ENCODE measurements at regions not wholly inside any gene's neighbourhood (a gene's known extent, or its start where the extent isn't known, plus 50 kb on each side); places are given as distances from the start of the nearest gene placed in this dataset.

DNA sequence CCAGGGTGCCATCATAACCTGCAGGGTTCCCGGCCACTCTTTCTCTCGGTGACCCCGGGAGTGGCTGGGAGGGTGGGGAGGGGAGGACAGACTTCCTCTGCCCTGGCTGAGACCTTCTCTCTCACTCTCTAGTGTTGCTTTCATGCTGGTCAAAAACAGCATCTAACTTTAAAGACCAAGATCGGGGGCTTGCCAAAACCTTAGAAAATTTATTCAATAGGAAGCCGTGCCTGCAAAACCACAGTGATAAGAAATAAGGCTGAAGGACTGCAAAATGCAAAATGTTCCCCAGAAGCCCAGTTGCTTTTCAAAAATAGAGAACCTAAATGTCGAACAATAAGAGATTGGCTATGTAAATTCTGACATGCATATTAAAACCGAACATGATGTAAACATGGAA lies 344.0 kb downstream of the FOXL1 start (continued):
- TF ChIP-seq, protein P1, sequence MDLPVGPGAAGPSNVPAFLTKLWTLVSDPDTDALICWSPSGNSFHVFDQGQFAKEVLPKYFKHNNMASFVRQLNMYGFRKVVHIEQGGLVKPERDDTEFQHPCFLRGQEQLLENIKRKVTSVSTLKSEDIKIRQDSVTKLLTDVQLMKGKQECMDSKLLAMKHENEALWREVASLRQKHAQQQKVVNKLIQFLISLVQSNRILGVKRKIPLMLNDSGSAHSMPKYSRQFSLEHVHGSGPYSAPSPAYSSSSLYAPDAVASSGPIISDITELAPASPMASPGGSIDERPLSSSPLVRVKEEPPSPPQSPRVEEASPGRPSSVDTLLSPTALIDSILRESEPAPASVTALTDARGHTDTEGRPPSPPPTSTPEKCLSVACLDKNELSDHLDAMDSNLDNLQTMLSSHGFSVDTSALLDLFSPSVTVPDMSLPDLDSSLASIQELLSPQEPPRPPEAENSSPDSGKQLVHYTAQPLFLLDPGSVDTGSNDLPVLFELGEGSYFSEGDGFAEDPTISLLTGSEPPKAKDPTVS (IDR thresholded peaks at IDR 0.05; ENCODE audit: low read depth, low read length): no peak

DNA sequence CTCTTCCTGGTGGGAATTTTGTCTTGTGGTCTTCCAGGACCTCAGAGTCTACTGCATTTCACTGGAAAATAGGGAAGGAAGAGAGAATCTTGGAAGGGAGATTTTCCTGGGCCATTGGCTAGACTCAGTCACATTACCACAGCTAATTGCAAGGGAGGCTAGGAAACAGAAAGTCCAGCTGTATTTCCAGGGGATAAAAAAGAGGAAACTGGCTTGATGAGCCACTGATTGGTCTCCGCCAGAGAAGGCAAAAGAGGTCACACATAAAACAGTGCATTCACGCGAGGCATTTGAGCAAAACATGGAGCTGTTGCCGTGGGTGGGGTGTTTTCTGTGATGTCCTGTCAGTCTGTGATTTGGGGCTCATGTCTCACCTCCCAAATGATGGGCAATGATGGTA lies 345.3 kb downstream of the FOXL1 start:
- H3K36me3 ChIP-seq (ENCODE audit: control insufficient read depth in 2 of 2, insufficient read depth in 2 of 2, low read length in 1 of 2): no peaks in the 10 kb centered on the region
- H3K9me3 ChIP-seq (replicated peaks; ENCODE audit: control insufficient read depth, insufficient read depth, low read length): no peaks in the 10 kb centered on the region; the same call in 2 of the 3 replicates
- no peak overlapping the region for H3K27ac ChIP-seq (ENCODE audit: control insufficient read depth, insufficient read depth)
- H2AFZ ChIP-seq (ENCODE audit: control insufficient read depth, low read depth, low read length): no peak overlapping the region
- DNase-seq (ENCODE audit: low read depth, low spot score): no peak
- BruUV-seq (replicated peaks): no TSS peak
- ChIA-PET POLR2A (no interaction called here), SMC1A (ENCODE audit: uncharacterized antibody, unreplicated experiment) (no interaction called here), CTCF (interaction anchor here (0.6 to 1.0 kb wide), 2 partner anchors 37 to 614 kb away, joined by 3 to 4 read pairs; no protein-coding TSS in a partner anchor), RAD21 (ENCODE audit: unreplicated experiment) (no interaction called here)
- no peaks in the 10 kb centered on the region for H3K79me2 ChIP-seq (ENCODE audit: control insufficient read depth, insufficient read depth, low read length)
- TF ChIP-seq NR2F1 (conservative IDR thresholded peaks at IDR 0.05): no peak
- no peak for TF ChIP-seq POLR2AphosphoS5 (IDR thresholded peaks at IDR 0.05; ENCODE audit: low read length)
- H3K4me2 ChIP-seq (ENCODE audit: control insufficient read depth, insufficient read depth): no peak overlapping the region
- H4K20me1 ChIP-seq (ENCODE audit: control insufficient read depth, insufficient read depth): no peaks in the 10 kb centered on the region
- no peaks in the 10 kb centered on the region for H3K4me1 ChIP-seq (ENCODE audit: control insufficient read depth, insufficient read depth, low read length)
- no peak overlapping the region for H3K9ac ChIP-seq (ENCODE audit: control insufficient read depth, insufficient read depth, low read length)
- WGBS (ENCODE audit: insufficient coverage, insufficient replicate concordance, low lambda C conversion rate, missing lambda C conversion rate): 62% methylated on average over 4 of the region's 4 CpGs
- no peak for FAIRE-seq
- H3K4me3 ChIP-seq: no peak overlapping the region
- peaks cover 0 to 3% of the 10 kb centered on the region in 2 experiments; a peak in 1 of 4 replicates for H3K27me3 ChIP-seq (replicated peaks in 1 of 2; ENCODE audit: control insufficient read depth in 2 of 2, insufficient read depth in 2 of 2, low read length in 1 of 2)
- intact Hi-C loops (cut with micrococcal nuclease; ENCODE audit: unreplicated experiment) (no loop called here), in situ Hi-C loops (cut with MboI) (no loop called here)
- ATAC-seq: no peak

DNA sequence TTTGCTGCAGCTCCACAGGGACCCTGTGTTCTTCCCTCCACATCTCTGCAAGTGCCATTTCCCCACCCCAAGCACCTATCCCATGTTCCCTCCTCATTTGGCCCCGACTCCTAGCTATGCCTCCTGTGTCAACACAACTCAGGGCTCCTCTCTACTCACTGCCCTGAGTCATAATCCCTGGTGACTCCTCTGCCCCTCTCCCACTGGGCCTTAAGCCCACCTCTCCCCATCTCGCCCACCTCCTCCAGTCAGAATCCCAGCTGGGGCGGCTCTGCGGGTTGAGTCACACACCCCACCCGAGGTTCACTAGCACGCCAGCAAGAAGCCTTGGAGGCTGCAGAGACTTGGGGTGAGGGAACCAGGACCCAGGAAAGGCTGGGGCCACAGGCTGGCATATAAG lies 346.2 kb downstream of the FOXL1 start:
- Histone ChIP-seq H3K4me3 (no peak overlapping the region), H3K36me3 (ENCODE audit: control insufficient read depth in 2 of 2, insufficient read depth in 2 of 2, low read length in 1 of 2) (no peaks in the 10 kb centered on the region), H4K20me1 (ENCODE audit: control insufficient read depth, insufficient read depth) (no peaks in the 10 kb centered on the region), H3K27ac (ENCODE audit: control insufficient read depth, insufficient read depth) (no peak overlapping the region), H3K9ac (ENCODE audit: control insufficient read depth, insufficient read depth, low read length) (no peak overlapping the region), H3K9me3 (replicated peaks; ENCODE audit: control insufficient read depth, insufficient read depth, low read length) (no peaks in the 10 kb centered on the region; the same call in 2 of the 3 replicates), H3K4me2 (ENCODE audit: control insufficient read depth, insufficient read depth) (no peak overlapping the region), H2AFZ (ENCODE audit: control insufficient read depth, low read depth, low read length) (no peak overlapping the region), H3K4me1 (ENCODE audit: control insufficient read depth, insufficient read depth, low read length) (no peaks in the 10 kb centered on the region), H3K79me2 (ENCODE audit: control insufficient read depth, insufficient read depth, low read length) (no peaks in the 10 kb centered on the region), H3K27me3 (replicated peaks in 1 of 2; ENCODE audit: control insufficient read depth in 2 of 2, insufficient read depth in 2 of 2, low read length in 1 of 2) (peaks cover 3% of the 10 kb centered on the region in 2 experiments; a peak in 2 of 4 replicates)
- ATAC-seq (no peak), FAIRE-seq (no peak), DNase-seq (ENCODE audit: low read depth, low spot score) (no peak)
- CTCF ChIA-PET: interaction anchor here (1.0 kb wide), 1 partner anchor 36 kb away, joined by 3 read pairs; no protein-coding TSS in a partner anchor
- POLR2A ChIA-PET: no interaction called here
- TF ChIP-seq CREB1 (IDR thresholded peaks at IDR 0.05; ENCODE audit: low read depth): no peak
- no peak for TF ChIP-seq SMAD1 (IDR thresholded peaks at IDR 0.05; ENCODE audit: low read depth, partially characterized antibody)
- no peak for TF ChIP-seq ASH2L (IDR thresholded peaks at IDR 0.05; ENCODE audit: borderline replicate concordance, low read depth)
- TF ChIP-seq, protein P2, sequence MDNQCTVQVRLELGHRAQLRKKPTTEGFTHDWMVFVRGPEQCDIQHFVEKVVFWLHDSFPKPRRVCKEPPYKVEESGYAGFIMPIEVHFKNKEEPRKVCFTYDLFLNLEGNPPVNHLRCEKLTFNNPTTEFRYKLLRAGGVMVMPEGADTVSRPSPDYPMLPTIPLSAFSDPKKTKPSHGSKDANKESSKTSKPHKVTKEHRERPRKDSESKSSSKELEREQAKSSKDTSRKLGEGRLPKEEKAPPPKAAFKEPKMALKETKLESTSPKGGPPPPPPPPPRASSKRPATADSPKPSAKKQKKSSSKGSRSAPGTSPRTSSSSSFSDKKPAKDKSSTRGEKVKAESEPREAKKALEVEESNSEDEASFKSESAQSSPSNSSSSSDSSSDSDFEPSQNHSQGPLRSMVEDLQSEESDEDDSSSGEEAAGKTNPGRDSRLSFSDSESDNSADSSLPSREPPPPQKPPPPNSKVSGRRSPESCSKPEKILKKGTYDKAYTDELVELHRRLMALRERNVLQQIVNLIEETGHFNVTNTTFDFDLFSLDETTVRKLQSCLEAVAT (IDR thresholded peaks at IDR 0.05): no peak
- TF ChIP-seq KAT2A (conservative IDR thresholded peaks at IDR 0.05; ENCODE audit: control insufficient read depth, low read depth, low read length): no peak
- TF ChIP-seq SUPT20H (IDR thresholded peaks at IDR 0.05; ENCODE audit: borderline replicate concordance, control insufficient read depth, low read depth, low read length): no peak
- TF ChIP-seq, protein P3, sequence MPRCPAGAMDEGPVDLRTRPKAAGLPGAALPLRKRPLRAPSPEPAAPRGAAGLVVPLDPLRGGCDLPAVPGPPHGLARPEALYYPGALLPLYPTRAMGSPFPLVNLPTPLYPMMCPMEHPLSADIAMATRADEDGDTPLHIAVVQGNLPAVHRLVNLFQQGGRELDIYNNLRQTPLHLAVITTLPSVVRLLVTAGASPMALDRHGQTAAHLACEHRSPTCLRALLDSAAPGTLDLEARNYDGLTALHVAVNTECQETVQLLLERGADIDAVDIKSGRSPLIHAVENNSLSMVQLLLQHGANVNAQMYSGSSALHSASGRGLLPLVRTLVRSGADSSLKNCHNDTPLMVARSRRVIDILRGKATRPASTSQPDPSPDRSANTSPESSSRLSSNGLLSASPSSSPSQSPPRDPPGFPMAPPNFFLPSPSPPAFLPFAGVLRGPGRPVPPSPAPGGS (IDR thresholded peaks at IDR 0.05; ENCODE audit: borderline replicate concordance, insufficient read depth, low read depth, low read length, poor library complexity, severe bottlenecking): no peak
- TF ChIP-seq NR2F1 (conservative IDR thresholded peaks at IDR 0.05): no peak
- no peak for TF ChIP-seq DPF2 (IDR thresholded peaks at IDR 0.05)
- no peak for TF ChIP-seq RCOR1 (conservative IDR thresholded peaks at IDR 0.05; ENCODE audit: low read depth, low read length)
- no peak for TF ChIP-seq HDAC2 (IDR thresholded peaks at IDR 0.05)
- no TSS peak for BruUV-seq (replicated peaks)
- SMC1A ChIA-PET (ENCODE audit: uncharacterized antibody, unreplicated experiment): no interaction called here
- intact Hi-C loops (cut with micrococcal nuclease; ENCODE audit: unreplicated experiment): no loop called here
- in situ Hi-C loops (cut with MboI): no loop called here
- RAD21 ChIA-PET (ENCODE audit: unreplicated experiment): no interaction called here
- 33% methylated on average over 6 of the region's 6 CpGs for WGBS (ENCODE audit: insufficient coverage, insufficient replicate concordance, low lambda C conversion rate, missing lambda C conversion rate)
